ENCODE measurements at regions not wholly inside any gene's neighbourhood (a gene's known extent, or its start where the extent isn't known, plus 50 kb on each side); places are given as distances from the start of the nearest gene placed in this dataset.

DNA sequence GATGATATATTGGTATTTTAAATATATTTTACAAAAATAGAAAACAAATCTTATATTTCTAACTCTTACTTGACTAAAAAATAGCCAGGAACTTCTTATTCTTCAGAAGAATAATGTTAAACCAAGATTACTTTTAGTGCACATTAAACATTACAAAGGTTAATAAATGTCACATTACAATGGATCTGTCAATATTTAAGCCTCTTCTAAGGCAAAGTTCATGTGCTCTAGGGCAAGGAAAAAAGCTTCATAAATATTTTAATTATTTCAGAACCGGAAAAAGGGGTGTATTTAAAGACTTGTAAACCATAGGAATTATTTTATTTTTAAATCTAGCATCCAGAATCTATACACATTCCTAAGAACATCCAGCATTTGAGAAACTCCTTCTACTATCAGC, 166.9 kb upstream of the ROBO2 start:
- DNase-seq (ENCODE audit: low spot score): no peak
- TF ChIP-seq, protein P1, sequence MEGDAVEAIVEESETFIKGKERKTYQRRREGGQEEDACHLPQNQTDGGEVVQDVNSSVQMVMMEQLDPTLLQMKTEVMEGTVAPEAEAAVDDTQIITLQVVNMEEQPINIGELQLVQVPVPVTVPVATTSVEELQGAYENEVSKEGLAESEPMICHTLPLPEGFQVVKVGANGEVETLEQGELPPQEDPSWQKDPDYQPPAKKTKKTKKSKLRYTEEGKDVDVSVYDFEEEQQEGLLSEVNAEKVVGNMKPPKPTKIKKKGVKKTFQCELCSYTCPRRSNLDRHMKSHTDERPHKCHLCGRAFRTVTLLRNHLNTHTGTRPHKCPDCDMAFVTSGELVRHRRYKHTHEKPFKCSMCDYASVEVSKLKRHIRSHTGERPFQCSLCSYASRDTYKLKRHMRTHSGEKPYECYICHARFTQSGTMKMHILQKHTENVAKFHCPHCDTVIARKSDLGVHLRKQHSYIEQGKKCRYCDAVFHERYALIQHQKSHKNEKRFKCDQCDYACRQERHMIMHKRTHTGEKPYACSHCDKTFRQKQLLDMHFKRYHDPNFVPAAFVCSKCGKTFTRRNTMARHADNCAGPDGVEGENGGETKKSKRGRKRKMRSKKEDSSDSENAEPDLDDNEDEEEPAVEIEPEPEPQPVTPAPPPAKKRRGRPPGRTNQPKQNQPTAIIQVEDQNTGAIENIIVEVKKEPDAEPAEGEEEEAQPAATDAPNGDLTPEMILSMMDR (IDR thresholded peaks at IDR 0.05; ENCODE audit: extremely low read depth, missing control alignments): no peak

DNA sequence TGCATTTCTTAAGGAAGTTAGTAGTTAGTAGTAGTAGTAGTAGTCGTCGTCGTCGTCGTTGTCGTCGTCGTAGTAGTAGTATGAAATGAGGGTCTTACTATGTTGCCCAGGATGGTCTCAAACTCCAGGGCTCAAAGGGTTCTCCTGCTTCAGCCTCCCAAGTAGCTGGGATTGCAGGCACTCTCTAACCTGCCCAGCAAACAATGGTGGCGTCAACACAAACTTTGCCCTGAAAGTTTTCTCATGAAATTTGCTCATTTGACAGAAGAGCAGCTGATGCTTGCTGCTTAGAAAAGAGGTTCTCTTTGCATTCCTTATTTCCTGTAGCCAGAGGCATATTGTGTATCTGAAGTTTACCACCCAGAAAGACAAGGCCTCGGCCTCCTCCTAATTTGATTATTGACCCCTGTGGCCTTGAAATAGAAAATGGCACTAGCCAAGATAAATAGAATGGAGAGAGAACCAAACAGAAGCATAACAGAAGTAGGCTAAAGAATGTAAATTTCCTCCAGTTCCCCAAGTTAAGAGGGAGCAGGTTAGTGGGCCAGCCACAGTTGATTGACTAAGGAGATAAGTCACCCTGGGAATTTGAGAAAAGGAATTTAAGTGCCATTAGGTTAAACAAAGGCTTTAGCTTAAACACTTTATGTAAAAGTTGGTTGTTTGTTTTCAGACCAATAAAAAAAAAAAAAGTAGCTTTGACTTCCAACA, 166.2 kb upstream of the ROBO2 start:
- TF ChIP-seq, protein P1 (IDR thresholded peaks at IDR 0.05; ENCODE audit: extremely low read depth, missing control alignments): no peak
- no peak for DNase-seq (ENCODE audit: low spot score)

DNA sequence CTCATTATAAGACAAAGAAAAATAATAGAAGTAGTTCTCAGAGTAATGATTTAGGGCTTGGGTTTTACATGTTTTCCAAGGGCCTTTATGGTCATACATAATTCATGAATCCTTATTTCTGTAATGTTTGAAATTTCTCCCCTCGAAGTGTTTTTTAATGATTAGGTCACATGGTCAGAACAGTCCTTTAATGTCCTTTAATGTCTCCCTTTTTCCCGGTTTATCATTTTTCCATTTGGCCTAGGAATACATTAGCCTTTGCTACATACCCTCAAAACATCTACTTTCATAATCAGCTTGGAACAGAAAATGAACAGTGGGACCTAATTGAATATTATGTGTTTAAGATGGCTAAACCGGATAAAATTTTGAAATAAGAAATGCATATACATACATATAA, 159.9 kb upstream of the ROBO2 start:
- DNase-seq (ENCODE audit: low spot score): no peak
- TF ChIP-seq, protein P1 (IDR thresholded peaks at IDR 0.05; ENCODE audit: extremely low read depth, missing control alignments): no peak

DNA sequence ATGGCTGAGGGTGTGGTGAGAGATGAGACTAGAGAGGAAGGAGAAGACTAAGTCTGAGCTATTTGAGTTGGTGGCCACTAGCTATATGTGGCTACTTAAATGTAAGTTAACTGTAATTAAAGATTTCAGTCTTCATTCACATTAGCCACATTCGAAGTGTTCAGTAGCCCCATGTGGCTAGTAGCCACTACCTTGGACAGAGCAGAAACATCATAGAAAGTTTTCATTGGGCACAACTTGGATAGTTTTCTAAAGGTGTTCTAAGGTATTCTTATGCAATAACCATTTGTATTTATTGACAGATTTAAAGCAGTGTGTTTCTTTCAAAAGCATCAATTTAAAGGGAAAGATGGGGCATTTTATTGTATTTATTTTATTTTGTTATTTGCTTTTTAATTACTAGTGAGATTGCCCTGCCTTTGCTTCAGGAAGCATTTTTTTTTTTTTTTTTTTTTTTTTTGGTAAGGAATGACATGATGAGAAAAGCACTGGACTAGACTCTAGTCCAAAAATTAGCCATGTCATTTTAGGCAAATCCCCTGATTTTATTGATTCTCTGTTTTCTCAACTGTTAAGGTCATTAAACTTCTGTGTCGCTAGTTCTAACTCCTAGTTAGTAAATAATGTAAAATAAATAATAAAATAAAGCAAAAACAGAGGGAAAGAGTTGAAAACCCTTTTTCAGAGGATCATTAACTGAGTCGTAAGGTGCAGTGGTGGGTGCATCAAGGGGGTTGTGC, 153.0 kb upstream of the ROBO2 start:
- TF ChIP-seq, protein P1 (IDR thresholded peaks at IDR 0.05; ENCODE audit: extremely low read depth, missing control alignments): no peak

DNA sequence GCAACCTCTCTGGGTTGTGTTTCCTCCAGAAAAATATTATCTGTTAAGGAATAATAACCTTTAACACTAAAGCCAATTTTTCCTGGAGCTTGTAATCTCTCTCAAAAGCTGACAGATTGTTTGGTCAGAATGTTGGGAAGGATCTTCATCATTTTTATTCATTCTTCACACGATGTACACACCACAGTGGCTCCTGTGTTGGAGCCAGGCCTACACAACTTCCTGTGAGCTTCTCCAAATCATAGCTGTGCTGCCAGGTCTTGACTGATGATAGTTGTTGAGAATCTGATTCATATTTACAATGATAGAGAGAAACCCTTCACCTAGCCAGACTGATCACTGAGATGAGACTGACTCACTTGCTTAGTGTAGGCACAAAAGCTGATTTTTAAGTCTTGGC, 151.0 kb upstream of the ROBO2 start:
- DNase-seq (ENCODE audit: low spot score): no peak
- TF ChIP-seq, protein P1 (IDR thresholded peaks at IDR 0.05; ENCODE audit: extremely low read depth, missing control alignments): no peak

More for the DNA sequence above, 153.0 kb upstream of the ROBO2 start:
- no peak for DNase-seq (ENCODE audit: low spot score)

DNA sequence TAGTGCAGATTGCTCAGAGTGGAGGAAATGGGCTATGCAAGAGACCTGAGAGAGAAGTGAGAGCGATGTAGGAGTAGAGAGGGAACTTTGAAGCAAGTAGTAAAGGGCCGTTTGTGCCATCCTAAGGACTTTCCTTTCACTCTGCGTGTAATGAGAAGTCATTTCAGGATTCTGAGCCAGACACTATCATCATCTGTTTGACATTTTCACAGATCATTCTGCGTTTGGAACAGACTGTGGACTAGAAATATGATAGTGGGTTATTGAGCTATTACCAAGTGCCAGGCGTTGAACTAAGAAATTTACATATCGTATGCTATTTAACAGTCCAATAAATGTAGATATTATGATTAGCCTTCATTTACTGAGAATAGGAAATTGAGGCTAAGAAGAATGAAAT, 150.0 kb upstream of the ROBO2 start:
- no peak for DNase-seq (ENCODE audit: low spot score)
- TF ChIP-seq, protein P1 (IDR thresholded peaks at IDR 0.05; ENCODE audit: extremely low read depth, missing control alignments): no peak

DNA sequence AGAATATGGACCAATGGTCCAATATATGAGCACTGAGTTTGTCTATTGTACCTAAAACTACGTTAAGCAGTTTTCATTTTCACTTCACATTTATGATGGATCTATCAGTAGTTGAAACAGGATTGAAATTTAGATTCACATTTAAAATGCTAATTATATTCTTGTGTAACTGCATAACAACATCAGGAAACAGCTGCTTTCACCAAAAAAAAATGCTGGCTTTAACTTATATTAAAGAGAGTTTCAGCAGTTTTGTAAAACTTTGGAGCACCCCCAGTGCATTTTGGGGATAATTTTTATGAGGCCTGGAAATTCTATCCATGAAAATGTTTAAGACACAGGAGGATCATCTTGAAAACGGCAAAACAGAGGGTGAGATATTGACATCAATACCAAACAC, 142.8 kb upstream of the ROBO2 start:
- TF ChIP-seq, protein P1 (IDR thresholded peaks at IDR 0.05; ENCODE audit: extremely low read depth, missing control alignments): no peak
- DNase-seq (ENCODE audit: low spot score): no peak

Measured in GM20000 (cell line).